Dendritic cell treated with granulocyte-macrophage colony-stimulating factor and Interleukin-4, amounts not matched to agents 40 ng/mL and 50 ng/mL, for 4 days (primary cell): ENCODE measurements at regions not wholly inside any gene's neighbourhood (a gene's known extent, or its start where the extent isn't known, plus 50 kb on each side); places are given as distances from the start of the nearest gene placed in this dataset.

Experiments used
- H3K27ac Mint-ChIP-seq: one replicate; pipeline ENCODE4 v1.8.0; 2022; ENCODE audit warnings: mild to moderate bottlenecking, mixed read lengths
- H3K27me3 Mint-ChIP-seq: one replicate; pipeline ENCODE4 v1.8.0; 2022; ENCODE audit warnings: mild to moderate bottlenecking, mixed read lengths
- H3K36me3 Mint-ChIP-seq: one replicate; pipeline ENCODE4 v1.8.0; 2022; ENCODE audit warnings: low read depth, mixed read lengths
- H3K4me1 Mint-ChIP-seq: one replicate; pipeline ENCODE4 v1.8.0; 2022; ENCODE audit warnings: low read depth, mixed read lengths
- H3K4me3 Mint-ChIP-seq: one replicate; pipeline ENCODE4 v1.8.0; 2022; ENCODE audit warnings: mild to moderate bottlenecking, moderate library complexity, mixed read lengths
- H3K9me3 Mint-ChIP-seq: one replicate; pipeline ENCODE4 v1.8.0; 2022; ENCODE audit warnings: mixed read lengths
- intact Hi-C: fragments of 100-400 bp; cut with micrococcal nuclease; formaldehyde crosslinking; loops from one replicate; pipeline ENCODE4 v1.15.0; 2022

- Mint-ChIP-seq H3K27me3 (no peaks in the 10 kb centered on the region), H3K36me3 (no peaks in the 10 kb centered on the region), H3K4me3 (no peak overlapping the region), H3K4me1 (no peaks in the 10 kb centered on the region), H3K9me3 (no peaks in the 10 kb centered on the region), H3K27ac (no peak overlapping the region)
- intact Hi-C loops, result no loop called here
Measured at GRCh38 chr6:90714319-90714718, 127.4 kb upstream of the MAP3K7 start.

- Mint-ChIP-seq H3K27me3 (peaks cover 1% of the 10 kb centered on the region), H3K9me3 (no peaks in the 10 kb centered on the region), H3K4me3 (no peak overlapping the region), H3K4me1 (no peaks in the 10 kb centered on the region), H3K36me3 (no peaks in the 10 kb centered on the region), H3K27ac (no peak overlapping the region)
- intact Hi-C loops, result no loop called here
Measured at GRCh38 chr6:90712114-90712513, 125.2 kb upstream of the MAP3K7 start.

DNA sequence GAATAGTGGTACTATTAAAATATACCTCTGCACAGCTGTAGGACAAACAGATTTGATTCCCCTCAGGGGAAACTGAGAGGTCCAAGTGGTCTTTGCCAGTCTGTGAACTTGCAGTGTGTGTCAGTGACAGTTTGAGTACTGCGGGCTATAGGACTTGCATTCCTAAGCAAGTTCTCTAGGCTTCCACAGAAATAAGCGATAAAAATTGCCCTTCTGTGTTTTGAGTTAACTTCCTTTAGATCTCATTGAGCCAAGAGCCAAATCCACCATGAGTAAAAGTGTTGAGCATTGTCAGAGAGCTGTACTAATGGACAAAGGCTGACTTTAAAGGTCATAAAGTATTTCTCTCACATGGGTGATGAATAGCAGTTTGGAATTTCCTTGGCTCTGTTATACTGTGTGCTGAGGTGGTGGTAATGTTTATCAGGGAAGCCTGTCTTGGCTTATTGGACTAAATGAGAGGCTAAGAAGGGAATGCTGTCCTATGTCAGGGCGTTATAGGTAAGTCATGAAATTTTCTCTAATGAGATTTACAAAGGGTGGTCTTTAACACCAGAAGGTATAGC is 122.6 kb upstream of the MAP3K7 start:
- intact Hi-C loops, result no loop called here
- Mint-ChIP-seq H3K9me3 (no peaks in the 10 kb centered on the region), H3K4me1 (no peaks in the 10 kb centered on the region), H3K36me3 (no peaks in the 10 kb centered on the region), H3K27me3 (peaks cover 1% of the 10 kb centered on the region), H3K4me3 (no peak overlapping the region), H3K27ac (no peak overlapping the region)

DNA sequence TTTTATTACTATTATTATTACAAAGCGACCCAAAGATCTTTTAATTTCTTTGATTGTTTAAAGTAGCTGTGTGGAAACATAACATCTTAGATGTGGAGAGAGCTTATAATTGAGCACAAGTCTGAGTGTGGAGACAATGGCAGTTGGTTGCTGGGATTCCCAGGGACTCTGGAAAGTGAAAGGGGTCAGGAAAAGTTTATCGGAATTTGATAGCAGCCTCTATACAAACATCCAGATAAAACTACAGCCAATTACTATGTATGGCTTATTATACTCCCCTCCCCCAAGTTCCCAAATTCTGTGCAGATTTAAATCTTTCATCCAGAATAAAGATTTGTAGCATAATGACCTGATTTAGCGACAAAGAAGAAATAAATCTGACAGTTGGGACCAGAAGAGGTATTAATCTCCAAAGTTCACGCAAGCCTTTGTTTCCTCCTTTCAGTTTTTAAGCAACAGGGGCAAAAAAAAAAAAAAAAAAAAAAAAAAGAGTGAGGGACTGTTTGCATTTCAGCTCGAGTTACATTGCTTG is 121.4 kb upstream of the MAP3K7 start:
- no peaks in the 10 kb centered on the region for H3K36me3 Mint-ChIP-seq
- intact Hi-C loops, result no loop called here
- peaks cover 1% of the 10 kb centered on the region for H3K27me3 Mint-ChIP-seq
- no peak overlapping the region for H3K4me3 Mint-ChIP-seq
- no peak overlapping the region for H3K27ac Mint-ChIP-seq
- no peaks in the 10 kb centered on the region for H3K9me3 Mint-ChIP-seq
- no peaks in the 10 kb centered on the region for H3K4me1 Mint-ChIP-seq

- Mint-ChIP-seq H3K27me3 (peaks cover 1% of the 10 kb centered on the region), H3K9me3 (no peaks in the 10 kb centered on the region), H3K36me3 (no peaks in the 10 kb centered on the region), H3K4me3 (no peak overlapping the region), H3K4me1 (no peaks in the 10 kb centered on the region), H3K27ac (no peak overlapping the region)
- intact Hi-C loops, result no loop called here
Measured at GRCh38 chr6:90707246-90707645, 120.4 kb upstream of the MAP3K7 start.

GRCh38 chr6:90703336-90703735 is 116.5 kb upstream of the MAP3K7 start:
- H3K4me3 Mint-ChIP-seq, result no peak overlapping the region
- H3K9me3 Mint-ChIP-seq, result no peaks in the 10 kb centered on the region
- H3K27me3 Mint-ChIP-seq, result no peaks in the 10 kb centered on the region
- no peaks in the 10 kb centered on the region for H3K36me3 Mint-ChIP-seq
- intact Hi-C loops, result no loop called here
- H3K27ac Mint-ChIP-seq, result no peak overlapping the region
- H3K4me1 Mint-ChIP-seq, result no peaks in the 10 kb centered on the region

GRCh38 chr6:90701926-90702325 is 115.1 kb upstream of the MAP3K7 start:
- H3K4me1 Mint-ChIP-seq, result no peaks in the 10 kb centered on the region
- intact Hi-C loops, result no loop called here
- H3K4me3 Mint-ChIP-seq, result no peak overlapping the region
- H3K9me3 Mint-ChIP-seq, result no peaks in the 10 kb centered on the region
- no peaks in the 10 kb centered on the region for H3K36me3 Mint-ChIP-seq
- no peaks in the 10 kb centered on the region for H3K27me3 Mint-ChIP-seq
- H3K27ac Mint-ChIP-seq, result no peak overlapping the region

DNA sequence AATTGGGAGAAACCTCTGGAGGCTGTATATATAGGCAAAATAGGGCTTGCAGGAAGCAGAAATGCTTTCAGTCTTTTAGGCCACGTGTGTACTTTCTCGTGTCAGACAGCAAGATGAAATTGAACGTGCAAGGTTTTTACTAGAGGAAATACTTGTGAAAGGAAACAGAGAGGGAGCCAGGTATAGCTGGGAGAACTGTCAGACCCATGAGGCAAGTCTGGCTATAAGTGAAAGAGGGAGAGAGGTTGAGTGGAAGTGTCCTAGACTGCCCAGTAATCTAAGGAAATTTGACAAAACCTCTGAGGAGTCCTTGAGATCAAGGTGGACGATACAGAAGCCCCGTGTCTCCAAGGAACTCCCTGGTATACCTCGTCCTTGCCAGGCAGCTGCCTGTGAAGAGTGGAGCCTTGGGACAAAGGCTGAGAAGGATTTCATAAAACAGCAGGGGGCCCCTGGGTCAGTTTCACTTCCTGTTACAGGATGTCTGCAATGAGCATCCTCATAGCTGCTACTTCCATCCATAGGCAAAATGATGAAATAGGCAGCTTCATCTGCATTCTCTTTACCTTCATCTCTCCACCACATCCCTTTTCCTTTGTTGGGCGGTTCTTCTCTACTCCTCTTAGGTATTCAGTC is 114.4 kb upstream of the MAP3K7 start:
- H3K9me3 Mint-ChIP-seq, result no peaks in the 10 kb centered on the region
- H3K27ac Mint-ChIP-seq, result no peak overlapping the region
- H3K27me3 Mint-ChIP-seq, result no peaks in the 10 kb centered on the region
- no peak overlapping the region for H3K4me3 Mint-ChIP-seq
- intact Hi-C loops, result no loop called here
- H3K36me3 Mint-ChIP-seq, result no peaks in the 10 kb centered on the region
- no peaks in the 10 kb centered on the region for H3K4me1 Mint-ChIP-seq

GRCh38 chr6:90695316-90695715 is 108.4 kb upstream of the MAP3K7 start:
- Mint-ChIP-seq H3K4me1 (no peaks in the 10 kb centered on the region), H3K27ac (no peak overlapping the region), H3K27me3 (no peaks in the 10 kb centered on the region), H3K4me3 (no peak overlapping the region), H3K9me3 (no peaks in the 10 kb centered on the region), H3K36me3 (no peaks in the 10 kb centered on the region)
- intact Hi-C loops, result no loop called here

DNA sequence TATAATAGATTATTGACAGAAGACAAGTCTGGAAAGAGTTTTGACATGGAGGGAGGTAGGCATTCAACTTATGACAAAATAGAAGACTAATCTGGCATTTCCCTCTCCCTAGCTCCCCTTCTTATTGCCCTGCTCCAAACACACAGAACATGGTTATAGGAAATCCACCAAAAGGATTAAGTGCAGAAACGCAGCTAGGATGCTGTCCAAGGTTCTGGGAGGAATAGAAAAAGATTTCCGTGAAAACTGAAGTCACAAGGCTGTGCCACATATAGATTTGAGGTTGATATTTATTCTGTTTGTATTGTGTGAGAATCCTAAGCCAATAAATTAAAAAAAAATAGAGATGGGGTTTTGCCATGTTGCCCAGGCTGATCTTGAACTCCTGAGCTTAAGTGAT is 107.9 kb upstream of the MAP3K7 start:
- Mint-ChIP-seq H3K36me3 (no peaks in the 10 kb centered on the region), H3K4me3 (no peak overlapping the region), H3K4me1 (no peaks in the 10 kb centered on the region), H3K27me3 (no peaks in the 10 kb centered on the region), H3K9me3 (no peaks in the 10 kb centered on the region), H3K27ac (no peak overlapping the region)
- intact Hi-C loops, result no loop called here

GRCh38 chr6:90691823-90692222 is 105.0 kb upstream of the MAP3K7 start:
- no peaks in the 10 kb centered on the region for H3K4me1 Mint-ChIP-seq
- H3K4me3 Mint-ChIP-seq, result no peak overlapping the region
- H3K36me3 Mint-ChIP-seq, result no peaks in the 10 kb centered on the region
- intact Hi-C loops, result no loop called here
- H3K9me3 Mint-ChIP-seq, result no peaks in the 10 kb centered on the region
- H3K27me3 Mint-ChIP-seq, result no peaks in the 10 kb centered on the region
- no peak overlapping the region for H3K27ac Mint-ChIP-seq

- no peaks in the 10 kb centered on the region for H3K27me3 Mint-ChIP-seq
- H3K4me1 Mint-ChIP-seq, result no peaks in the 10 kb centered on the region
- H3K4me3 Mint-ChIP-seq, result no peak overlapping the region
- no peaks in the 10 kb centered on the region for H3K36me3 Mint-ChIP-seq
- no peaks in the 10 kb centered on the region for H3K9me3 Mint-ChIP-seq
- intact Hi-C loops, result no loop called here
- H3K27ac Mint-ChIP-seq, result no peak overlapping the region
Measured at GRCh38 chr6:90689172-90689571, 102.3 kb upstream of the MAP3K7 start.

DNA sequence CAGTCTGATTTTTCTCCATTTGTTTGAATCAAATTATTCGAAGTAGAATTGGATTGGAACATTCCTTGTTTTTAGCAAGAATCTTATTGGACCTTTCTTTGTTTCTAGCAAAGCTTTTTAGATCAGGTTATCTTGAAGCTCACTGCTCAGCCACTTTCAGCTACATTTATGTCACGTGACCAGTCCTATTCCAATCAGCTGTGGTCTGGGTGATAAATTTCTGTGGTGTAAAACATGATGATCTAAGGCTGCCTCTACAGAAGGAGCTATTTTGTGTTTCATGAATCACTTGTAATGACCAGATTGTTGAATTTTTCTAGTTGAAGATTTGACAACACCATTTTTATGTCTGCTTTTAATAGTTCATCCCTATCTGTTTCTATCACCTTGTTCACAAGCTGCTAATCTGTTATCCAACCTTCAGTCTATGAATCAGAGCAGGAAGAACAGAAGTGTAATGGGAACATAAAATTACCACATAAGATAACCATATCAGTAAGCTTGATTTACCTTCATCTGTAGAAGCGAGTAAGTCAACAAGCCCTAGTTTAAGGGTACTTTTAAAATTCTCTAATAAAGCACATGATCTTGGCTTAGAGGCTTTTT is 101.0 kb upstream of the MAP3K7 start:
- Mint-ChIP-seq H3K4me1 (no peaks in the 10 kb centered on the region), H3K4me3 (no peak overlapping the region), H3K9me3 (no peaks in the 10 kb centered on the region), H3K27ac (no peak overlapping the region), H3K27me3 (no peaks in the 10 kb centered on the region), H3K36me3 (no peaks in the 10 kb centered on the region)
- intact Hi-C loops, result no loop called here

- Mint-ChIP-seq H3K4me3 (no peak overlapping the region), H3K36me3 (no peaks in the 10 kb centered on the region)
- intact Hi-C loops, result no loop called here
Measured at GRCh38 chr6:90681863-90682262, 95.0 kb upstream of the MAP3K7 start.

More at GRCh38 chr6:90681863-90682262, 95.0 kb upstream of the MAP3K7 start:
- Mint-ChIP-seq H3K9me3 (no peaks in the 10 kb centered on the region), H3K27ac (no peak overlapping the region), H3K4me1 (no peaks in the 10 kb centered on the region), H3K27me3 (no peaks in the 10 kb centered on the region)
